K562 (cell line): ENCODE measurements at regions not wholly inside any gene's neighbourhood (a gene's known extent, or its start where the extent isn't known, plus 50 kb on each side); places are given as distances from the start of the nearest gene placed in this dataset.

Experiments used
- ATAC-seq: fragments of 200-7000 bp; cut with Tn5 transposase; 3 replicates; pipeline ENCODE4 v1.9.1; 2020; ENCODE audit warnings: moderate library complexity
- BruUV-seq: library from RNA; stranded (reverse); fragments of 400-500 nt; replicated peaks from 2 replicates; lab custom pipeline; 2021; lab: Mats Ljungman, UMichigan
- CTCF ChIA-PET: fragments of 300-600 bp; formaldehyde crosslinking; extraction: SDS; loops from one replicate; lab custom pipeline; 2021; ENCODE audit warnings: low intra/inter-chr PET ratio; lab: Yijun Ruan, JAX
- POLR2A ChIA-PET: fragments of 300-600, 350-650 bp; sonication (Branson Sonifier 250); formaldehyde crosslinking; extraction: SDS; loops from one replicate; lab custom pipeline; 2021; ENCODE audit warnings: antibody characterized with exemption, inconsistent platforms; lab: Yijun Ruan, JAX
- DNase-seq, 4 experiments: peaks; one replicate each; pipeline versions ENCODE4 v3.0.0 to v3.0.0-alpha.2; 2011 to 2018; ENCODE audit warnings: low spot score in 3 of 4, mixed read lengths in 3 of 4; ENCODE audit errors: extremely low read depth in 1 of 4
- FAIRE-seq: peaks from 2 replicates; lab custom pipeline; 2011; peaks lifted over from hg19 to GRCh38; lab: Jason Lieb, UNC
- H2AFZ ChIP-seq: 2 replicates; pipeline ENCODE4 v1.6.0; 2011; ENCODE audit warnings: low read depth, low read length, control low read depth, inconsistent platforms
- H3K27ac ChIP-seq: fragments of 200-600 bp; 3 replicates; pipeline ENCODE4 v1.8.0; 2011; ENCODE audit warnings: low read depth, mild to moderate bottlenecking, control low read depth, inconsistent platforms, low read length, moderate library complexity, mixed read lengths; ENCODE audit errors: extremely low read depth
- H3K27me3 ChIP-seq, 2 experiments: fragments of 300-600 bp in 1 of 2; 2 replicates in 1 of 2; 3 replicates in 1 of 2; pipeline versions ENCODE4 v1.6.0 to v1.8.0; 2011; ENCODE audit warnings: inconsistent platforms in 2 of 2, low read length in 2 of 2, mild to moderate bottlenecking in 1 of 2, mixed read lengths in 1 of 2, moderate library complexity in 1 of 2; ENCODE audit not compliant: control insufficient read depth in 2 of 2, insufficient read depth in 2 of 2
- H3K36me3 ChIP-seq: fragments of 300-600 bp; 3 replicates; pipeline ENCODE4 v1.8.0; 2011; ENCODE audit warnings: mild to moderate bottlenecking, low read length, inconsistent platforms; ENCODE audit not compliant: control insufficient read depth, insufficient read depth
- H3K4me1 ChIP-seq, 2 experiments: fragments of 200-600 bp in 1 of 2; replicated peaks in 1 of 2; 2 replicates in 1 of 2; 3 replicates in 1 of 2; pipeline versions ENCODE4 v1.5.1 to v1.8.0; 2011; ENCODE audit warnings: inconsistent platforms in 2 of 2, low read length in 2 of 2, mild to moderate bottlenecking in 1 of 2, mixed read lengths in 1 of 2, moderate library complexity in 1 of 2; ENCODE audit not compliant: control insufficient read depth in 2 of 2, insufficient read depth in 2 of 2
- H3K4me2 ChIP-seq: 2 replicates; pipeline ENCODE4 v1.6.1; 2011; ENCODE audit warnings: low read length, control low read depth, inconsistent platforms, mixed read lengths; ENCODE audit not compliant: insufficient read depth
- H3K4me3 ChIP-seq: fragments of 200-600 bp; sonication (generic), shearing (Covaris generic); 2 replicates; pipeline ENCODE4 v1.5.1; 2016; ENCODE audit warnings: control low read depth, inconsistent platforms
- H3K79me2 ChIP-seq: fragments of 200-600 bp; 3 replicates; pipeline ENCODE4 v1.8.0; 2011; ENCODE audit warnings: low read length, inconsistent platforms; ENCODE audit not compliant: control insufficient read depth, insufficient read depth
- H3K9ac ChIP-seq, 2 experiments: 2 replicates each; pipeline versions ENCODE4 v1.6.0 to v1.6.1; 2011; ENCODE audit warnings: low read depth in 2 of 2, low read length in 2 of 2, control low read depth in 1 of 2, inconsistent platforms in 1 of 2, mild to moderate bottlenecking in 1 of 2, mixed read lengths in 1 of 2; ENCODE audit not compliant: insufficient read depth in 1 of 2
- H3K9me1 ChIP-seq: one replicate; pipeline ENCODE4 v1.6.0; 2011; ENCODE audit warnings: inconsistent platforms, mild to moderate bottlenecking, low read length, moderate library complexity; ENCODE audit not compliant: control insufficient read depth, insufficient read depth
- H3K9me3 ChIP-seq: replicated peaks from 2 replicates; pipeline ENCODE4 v1.5.1; 2011; ENCODE audit warnings: low read depth, low read length, inconsistent platforms; ENCODE audit not compliant: control insufficient read depth, insufficient read depth
- H4K20me1 ChIP-seq: replicated peaks from 2 replicates; pipeline ENCODE4 v1.6.1; 2011; ENCODE audit warnings: low read length, inconsistent platforms, mixed read lengths; ENCODE audit not compliant: control insufficient read depth, insufficient read depth
- ARNT ChIP-seq, 2 experiments: fragments of 450-650 bp; IDR thresholded peaks; 2 replicates each; pipeline ENCODE4 v1.6.1; 2016; ENCODE audit warnings: mild to moderate bottlenecking in 1 of 2
- ATF4 ChIP-seq: fragments of 450-650 bp; formaldehyde crosslinking; IDR thresholded peaks from 2 replicates; pipeline ENCODE4 v1.4.0; 2022; ENCODE audit warnings: mild to moderate bottlenecking, moderate library complexity
- ATF7 ChIP-seq: fragments of 450-650 bp; IDR thresholded peaks from 2 replicates; pipeline ENCODE4 v1.7.1; 2014; ENCODE audit warnings: mild to moderate bottlenecking, moderate library complexity
- FIP1L1 ChIP-seq: fragments of 200-400 bp; formaldehyde crosslinking; IDR thresholded peaks from 2 replicates; pipeline ENCODE4 v1.6.1; 2018; ENCODE audit warnings: mild to moderate bottlenecking, low read depth, low read length; ENCODE audit not compliant: poor library complexity, severe bottlenecking
- HMG20B ChIP-seq: fragments of 250-450 bp; sonication (Bioruptor Pico); IDR thresholded peaks from 2 replicates; pipeline ENCODE4 v1.5.0; 2021; ENCODE audit warnings: mild to moderate bottlenecking
- MAZ ChIP-seq, 2 experiments: fragments of 450-650 bp in 1 of 2; sonication (generic) in 1 of 2; formaldehyde crosslinking; IDR thresholded peaks in 1 of 2; conservative IDR thresholded peaks in 1 of 2; 2 replicates each; pipeline versions ENCODE4 v1.4.0 to v1.5.0; 2020; ENCODE audit warnings: mild to moderate bottlenecking in 1 of 2, missing genetic modification reagents in 1 of 2
- PML ChIP-seq: IDR thresholded peaks from 2 replicates; pipeline ENCODE4 v1.6.1; 2012; ENCODE audit warnings: low read length, inconsistent platforms
- POLR2H ChIP-seq: IDR thresholded peaks from 2 replicates; pipeline ENCODE4 v1.6.1; 2016; ENCODE audit warnings: missing genetic modification characterization, low read depth, mild to moderate bottlenecking, control low read depth, missing compliant biosample characterization, moderate library complexity
- RBM22 ChIP-seq: fragments of 200-400 bp; formaldehyde crosslinking; IDR thresholded peaks from 2 replicates; pipeline ENCODE4 v1.6.1; 2018; ENCODE audit warnings: low read length, low read depth; ENCODE audit not compliant: poor library complexity, severe bottlenecking
- SETDB1 ChIP-seq: IDR thresholded peaks from one replicate; pipeline ENCODE4 v1.6.1; 2012; ENCODE audit warnings: low read length, control low read depth, inconsistent platforms
- SP1 ChIP-seq: sonication (generic); formaldehyde crosslinking; IDR thresholded peaks from 2 replicates; pipeline ENCODE4 v1.8.1; 2022; ENCODE audit warnings: mild to moderate bottlenecking, missing genetic modification reagents
- TSHZ1 ChIP-seq: fragments of 250-450 bp; sonication (Bioruptor Pico); IDR thresholded peaks from 2 replicates; pipeline ENCODE4 v1.4.0; 2020; ENCODE audit warnings: mild to moderate bottlenecking, moderate library complexity
- YBX1 ChIP-seq: fragments of 450-650 bp; IDR thresholded peaks from 2 replicates; pipeline ENCODE4 v1.7.1; 2016; ENCODE audit warnings: mild to moderate bottlenecking
- ZNF12 ChIP-seq: sonication (generic); formaldehyde crosslinking; IDR thresholded peaks from 2 replicates; pipeline ENCODE4 v1.4.0; 2020; ENCODE audit warnings: mild to moderate bottlenecking, missing genetic modification reagents
- ZNF165 ChIP-seq: fragments of 250-450 bp; sonication (Bioruptor Pico); IDR thresholded peaks from 2 replicates; pipeline ENCODE4 v1.4.0; 2020; ENCODE audit warnings: borderline replicate concordance
- ZNF174 ChIP-seq: fragments of 250-450 bp; sonication (Bioruptor Pico); IDR thresholded peaks from 2 replicates; pipeline ENCODE4 v1.4.0; 2020; ENCODE audit warnings: mild to moderate bottlenecking
- WGBS: fragments of 100-300 bp; shearing (Covaris generic); methylation state at CpG from one replicate; pipeline ENCODE4 v1.1.6; 2016; ENCODE audit warnings: low coverage, mixed read lengths; ENCODE audit not compliant: insufficient coverage; ENCODE audit errors: missing lambda C conversion rate; 5-methylcytosine and 5-hydroxymethylcytosine counted together
- in situ Hi-C: fragments of 300-500 bp; cut with MboI; formaldehyde crosslinking; loops from 4 replicates; pipeline ENCODE4 v1.15.0; 2018; ENCODE audit warnings: inconsistent platforms, mixed read lengths
- intact Hi-C: fragments of 100-400 bp; cut with micrococcal nuclease; formaldehyde crosslinking; loops from 2 replicates; pipeline ENCODE4 v1.14.2; 2022

DNA sequence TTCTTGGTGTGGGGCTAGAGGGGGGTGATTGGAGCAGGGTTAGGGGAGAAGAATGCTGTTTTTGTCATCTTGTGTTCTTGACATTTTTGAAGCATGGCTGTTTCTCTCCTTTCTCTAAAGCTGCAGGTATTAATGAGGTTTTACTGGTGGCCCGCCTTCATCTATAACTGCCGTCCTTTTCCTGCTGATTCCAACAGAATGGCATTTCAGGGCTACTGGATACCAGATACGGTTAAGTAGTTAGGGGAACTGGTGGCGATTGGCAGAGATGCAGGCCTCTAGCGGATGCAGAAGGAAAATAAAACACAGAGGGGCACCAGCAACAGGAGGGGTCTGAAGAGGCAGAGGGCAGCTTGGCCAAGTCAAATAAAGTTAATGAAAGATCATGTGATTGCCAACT, 89.7 kb upstream of the EEF1E1 start:
- ChIA-PET POLR2A (no interaction called here), CTCF (no interaction called here)
- ATAC-seq (no peak), FAIRE-seq (no peak), DNase-seq (no peak)
- Histone ChIP-seq H3K79me2 (no peaks in the 10 kb centered on the region), H3K9me1 (no peaks in the 10 kb centered on the region), H3K4me2 (no peak overlapping the region), H3K36me3 (no peaks in the 10 kb centered on the region), H3K27ac (no peak overlapping the region), H2AFZ (no peak overlapping the region), H3K9me3 (no peaks in the 10 kb centered on the region), H3K27me3 (peaks cover 3 to 4% of the 10 kb centered on the region in 2 experiments; a peak in 2 of 5 replicates), H3K4me1 (no peaks in the 10 kb centered on the region), H3K4me3 (no peak overlapping the region), H4K20me1 (no peaks in the 10 kb centered on the region), H3K9ac (no peak overlapping the region)
- BruUV-seq: no TSS peak
- 0% methylated on average over 5 of the region's 5 CpGs for WGBS
- in situ Hi-C loops: no loop called here
- TF ChIP-seq POLR2H (tag) (no peak), ARNT (IDR thresholded peaks at IDR 0.05) (no peak), ZNF12 (no peak), RBM22 (no peak), HMG20B (no peak), MAZ (CRISPR knock-in tag; conservative IDR thresholded peaks at IDR 0.05 in 1 of 2, IDR thresholded peaks at IDR 0.05 in 1 of 2) (no peak), FIP1L1 (no peak), TSHZ1 (CRISPR knock-in tag) (no peak), ATF7 (no peak), SETDB1 (no peak), ZNF174 (CRISPR knock-in tag) (no peak), ZNF165 (no peak), PML (no peak), YBX1 (no peak), SP1 (no peak), ATF4 (CRISPR knock-in tag) (no peak)
- intact Hi-C loops: no loop called here
